Colon (tissue), 2 donors: ENCODE measurements at regions not wholly inside any gene's neighbourhood (a gene's known extent, or its start where the extent isn't known, plus 50 kb on each side); places are given as distances from the start of the nearest gene placed in this dataset.

Experiments
- FAIRE-seq: peaks from 2 replicates; lab custom pipeline; 2012; peaks lifted over from hg19 to GRCh38; lab: Jason Lieb, UNC
- donor health status: control.
- donor health status: control.

DNA sequence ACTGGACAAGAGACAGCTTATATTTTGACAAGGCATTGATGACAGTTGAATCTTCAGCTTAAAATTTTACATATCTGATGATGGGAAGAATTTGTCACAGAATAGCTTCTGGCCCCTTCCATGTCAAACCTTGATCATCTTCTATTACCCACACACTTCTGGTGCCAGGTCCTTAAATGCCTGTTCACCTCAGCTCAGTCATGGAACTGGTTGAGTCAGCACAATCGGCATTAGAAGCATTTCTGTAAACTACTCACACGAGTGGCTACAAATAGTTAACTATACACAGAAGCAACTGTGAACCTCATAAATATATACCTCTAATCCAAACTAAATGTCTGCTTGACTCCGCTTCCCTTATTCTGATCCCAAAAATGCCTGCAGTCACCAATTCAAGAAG lies 161.2 kb downstream of the FOXO1 start:
- no peak for FAIRE-seq
